Muscle of back (tissue), 3 donors: ENCODE measurements at regions not wholly inside any gene's neighbourhood (a gene's known extent, or its start where the extent isn't known, plus 50 kb on each side); places are given as distances from the start of the nearest gene placed in this dataset.
"Not testable (repeated sequence)": the region's sequence is repeated elsewhere in the genome, so short reads cannot be mapped to it uniquely, and the experiment has no call there.

Experiments
- DNase-seq, 3 donors: peaks; one replicate each; pipeline versions ENCODE4 v3.0.0 to v3.0.0-alpha.2; 2013

- no peak for DNase-seq
These were observed 172.6 kb upstream of the NRP1 start for GRCh38 chr10:33506838-33507661.

DNA sequence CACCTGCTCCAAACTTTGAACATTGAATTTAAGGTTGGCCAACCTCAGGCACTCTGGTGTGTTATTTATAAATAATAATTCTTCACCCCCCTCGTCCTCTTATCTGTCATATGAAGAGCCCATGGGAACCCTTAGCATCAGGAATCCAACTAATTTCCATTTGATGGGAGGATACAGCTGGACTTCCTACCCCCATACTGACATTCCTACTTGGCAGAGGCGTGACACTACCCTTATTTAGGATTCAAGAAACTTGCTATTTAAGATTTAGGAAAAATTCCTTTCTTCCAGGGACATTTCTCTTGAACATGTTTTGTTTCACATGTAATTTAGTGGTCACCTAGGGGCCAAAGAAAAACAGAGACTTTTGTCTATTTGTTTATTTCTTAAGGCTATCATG is 171.9 kb upstream of the NRP1 start:
- no peak for DNase-seq

DNA sequence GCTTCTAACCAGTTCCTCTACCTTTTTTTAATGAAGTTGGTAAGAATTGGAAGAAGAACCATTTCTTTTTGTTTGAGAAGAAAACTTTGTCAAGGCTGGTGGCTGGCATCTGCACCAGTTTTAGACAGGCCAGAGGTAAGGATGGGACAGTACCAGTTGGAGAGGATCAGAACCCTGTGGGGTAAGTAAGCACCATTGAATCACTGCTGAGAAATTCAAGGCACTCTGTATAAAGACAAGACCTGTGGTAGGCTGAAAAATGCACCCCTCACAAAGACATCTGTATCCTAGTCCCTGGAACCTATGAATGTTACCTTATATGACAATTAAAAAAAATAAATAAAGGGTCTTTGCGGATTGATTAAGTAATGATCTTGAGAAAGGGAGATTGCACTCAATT is 166.7 kb upstream of the NRP1 start:
- no peak for DNase-seq

DNA sequence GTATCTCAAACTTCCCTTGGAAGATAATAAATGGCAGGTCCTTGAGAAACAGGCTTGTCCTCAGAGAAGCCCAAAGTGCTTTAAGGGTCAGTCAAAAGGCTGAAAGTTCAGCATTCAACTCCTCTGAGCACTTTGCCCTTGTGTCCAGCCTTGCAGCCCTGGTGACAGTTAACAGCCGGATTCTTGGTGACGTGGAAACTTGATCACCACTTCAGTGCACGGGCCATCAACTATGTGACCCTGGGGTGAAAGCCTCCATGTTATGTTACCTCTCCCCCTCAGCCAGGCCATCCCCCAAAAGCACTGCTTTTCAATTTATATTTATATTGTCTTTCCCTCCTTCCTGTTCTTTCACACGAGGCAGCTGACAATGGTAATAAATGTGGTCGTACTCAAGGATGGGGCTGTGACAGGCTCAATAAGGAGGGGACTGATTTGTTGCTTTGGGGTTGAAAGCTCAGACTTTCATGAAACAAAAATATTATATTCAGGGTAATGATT is 164.0 kb upstream of the NRP1 start:
- DNase-seq = no peak

- peak in 1 of 3 donors; percentile 25 for DNase-seq
These were observed 162.9 kb upstream of the NRP1 start for GRCh38 chr10:33497338-33497737.

DNA sequence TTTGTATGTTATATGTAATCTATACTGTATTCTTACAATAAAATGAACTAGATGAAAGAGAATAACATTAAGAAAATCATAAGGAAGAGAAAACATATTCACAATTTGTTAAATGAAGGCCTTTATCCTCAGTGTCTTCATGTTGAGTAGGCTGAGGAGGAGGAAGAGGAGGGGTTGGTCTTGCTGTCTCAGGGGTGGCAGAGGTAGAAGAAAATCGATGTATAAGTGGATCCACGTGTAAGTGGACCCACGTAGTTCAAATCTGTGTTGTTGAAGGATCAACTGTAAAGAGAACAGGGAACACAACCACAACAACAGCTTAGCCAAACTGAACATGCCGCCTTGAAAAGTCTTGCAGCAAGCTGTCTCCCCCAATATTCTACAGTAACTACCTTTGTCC is 161.6 kb upstream of the NRP1 start:
- no peak for DNase-seq

DNA sequence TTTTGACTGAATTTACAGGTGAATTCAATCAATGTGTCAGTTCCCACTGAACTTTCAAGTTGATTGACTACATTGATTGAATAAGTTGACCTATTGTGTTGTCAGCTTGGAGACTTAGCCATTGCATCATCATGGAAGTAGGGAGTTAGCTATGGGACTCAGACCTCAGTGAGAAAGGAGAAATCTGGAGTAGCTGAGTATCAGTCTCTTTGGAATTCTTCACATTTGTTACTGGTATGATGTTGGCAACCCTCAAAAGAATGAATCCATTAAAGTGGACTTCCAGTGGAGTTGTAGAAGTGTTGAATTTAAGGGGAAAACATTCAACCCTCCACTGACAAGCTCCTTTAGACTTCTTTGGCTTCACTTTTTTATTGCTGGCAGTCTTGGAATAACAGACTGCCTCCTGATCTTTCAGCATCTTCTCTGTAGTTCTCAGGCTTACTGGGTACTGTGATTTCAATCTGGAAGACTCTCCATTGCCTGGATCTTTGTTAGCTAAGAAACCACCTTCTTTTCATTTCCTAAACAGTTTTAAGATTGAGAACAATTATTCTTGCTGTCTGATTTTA is 160.3 kb upstream of the NRP1 start:
- peak in 1 of 3 donors; percentile 28 for DNase-seq

- peak; percentile 68 to 87 (median 70) for DNase-seq
These were observed 159.5 kb upstream of the NRP1 start for GRCh38 chr10:33493978-33494377.

GRCh38 chr10:33493497-33493896 is 159.0 kb upstream of the NRP1 start:
- DNase-seq = no peak

DNA sequence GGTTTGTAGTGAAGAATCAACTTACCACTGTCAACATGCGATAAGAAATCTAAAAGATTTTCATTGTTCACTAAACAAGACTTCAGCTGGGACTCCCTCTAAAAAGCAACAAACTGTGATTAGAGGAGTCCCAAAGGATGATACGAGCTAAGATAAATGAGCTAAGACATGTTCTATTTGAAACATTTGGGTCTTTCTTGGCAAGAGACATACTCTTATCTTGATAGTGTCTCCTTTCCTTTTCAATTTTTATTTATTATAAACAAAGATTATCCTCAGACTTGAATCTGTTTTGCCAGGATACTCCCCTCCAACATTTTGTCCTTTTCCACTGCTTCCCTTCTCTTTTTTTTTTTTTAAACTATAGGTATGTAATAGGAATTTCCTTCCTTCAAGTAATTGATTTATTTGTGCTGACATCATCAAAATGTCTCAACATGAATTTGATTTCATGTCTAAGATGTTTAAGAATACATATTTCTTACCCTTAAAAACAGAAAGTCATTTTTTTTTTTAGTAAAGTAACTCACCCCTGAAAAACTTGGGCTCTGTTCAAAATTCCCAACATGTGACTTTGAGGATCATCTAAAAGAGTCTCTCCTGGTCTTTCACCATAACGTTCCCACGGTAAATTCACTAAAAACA is 158.4 kb upstream of the NRP1 start:
- DNase-seq = peak in 2 of 3 donors; percentile 54 to 60

DNA sequence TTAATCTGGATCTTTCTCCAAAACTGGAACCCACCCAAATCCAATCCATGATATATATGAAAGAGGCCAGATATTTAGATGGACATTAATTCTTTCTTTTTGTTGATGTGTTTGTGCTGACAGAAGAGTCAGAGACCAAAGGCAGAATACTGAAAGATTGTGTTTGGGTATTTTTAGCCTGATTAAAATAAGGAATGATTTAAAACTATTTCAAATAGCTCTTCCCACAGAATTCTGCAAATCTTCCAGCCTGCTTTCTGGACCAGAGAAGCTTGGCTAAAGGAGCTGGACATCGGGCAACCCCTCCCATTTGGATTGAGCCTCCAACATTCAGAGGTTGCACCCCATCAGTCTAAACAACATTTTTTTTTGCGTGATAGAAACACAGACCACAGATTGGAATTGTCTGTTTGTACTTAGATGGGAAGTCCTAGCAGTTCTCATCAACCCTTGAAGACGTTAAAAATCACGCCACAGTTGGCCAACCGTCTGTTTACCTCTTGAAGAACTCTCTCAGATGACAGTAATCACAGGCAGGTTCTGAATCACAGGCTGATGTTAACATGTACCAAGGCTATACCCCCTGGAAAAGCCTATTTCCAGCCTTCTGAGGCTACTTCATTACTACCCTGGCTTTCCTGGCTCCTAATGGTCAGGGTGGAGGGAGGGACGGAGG is 155.2 kb upstream of the NRP1 start:
- peak; percentile 62 to 83 (median 65) for DNase-seq

- DNase-seq = peak in 1 of 3 donors; percentile 53
These were observed 152.7 kb upstream of the NRP1 start for GRCh38 chr10:33487014-33487776.

GRCh38 chr10:33485276-33485675 is 150.8 kb upstream of the NRP1 start:
- no peak for DNase-seq

GRCh38 chr10:33484787-33485186 is 150.3 kb upstream of the NRP1 start:
- DNase-seq = peak in 2 of 3 donors; percentile 54 to 62

DNA sequence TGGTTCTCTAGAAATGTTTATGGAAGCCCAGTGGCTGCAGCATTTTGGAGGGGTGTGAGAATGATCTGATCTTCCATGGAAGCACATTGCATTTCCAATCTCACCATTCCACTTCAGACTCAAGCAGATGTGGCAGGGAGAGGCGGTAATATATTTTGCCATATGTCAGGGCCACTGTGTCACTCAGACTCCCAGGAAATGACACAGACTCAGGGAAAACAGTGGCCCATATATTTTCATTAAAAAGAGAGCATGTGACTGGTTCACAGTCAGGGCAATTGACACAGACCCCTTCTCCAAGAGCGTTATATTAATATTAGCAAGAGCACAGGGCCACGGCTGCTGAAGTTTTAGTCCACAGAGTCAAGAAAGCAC is 149.3 kb upstream of the NRP1 start:
- DNase-seq = no peak

DNA sequence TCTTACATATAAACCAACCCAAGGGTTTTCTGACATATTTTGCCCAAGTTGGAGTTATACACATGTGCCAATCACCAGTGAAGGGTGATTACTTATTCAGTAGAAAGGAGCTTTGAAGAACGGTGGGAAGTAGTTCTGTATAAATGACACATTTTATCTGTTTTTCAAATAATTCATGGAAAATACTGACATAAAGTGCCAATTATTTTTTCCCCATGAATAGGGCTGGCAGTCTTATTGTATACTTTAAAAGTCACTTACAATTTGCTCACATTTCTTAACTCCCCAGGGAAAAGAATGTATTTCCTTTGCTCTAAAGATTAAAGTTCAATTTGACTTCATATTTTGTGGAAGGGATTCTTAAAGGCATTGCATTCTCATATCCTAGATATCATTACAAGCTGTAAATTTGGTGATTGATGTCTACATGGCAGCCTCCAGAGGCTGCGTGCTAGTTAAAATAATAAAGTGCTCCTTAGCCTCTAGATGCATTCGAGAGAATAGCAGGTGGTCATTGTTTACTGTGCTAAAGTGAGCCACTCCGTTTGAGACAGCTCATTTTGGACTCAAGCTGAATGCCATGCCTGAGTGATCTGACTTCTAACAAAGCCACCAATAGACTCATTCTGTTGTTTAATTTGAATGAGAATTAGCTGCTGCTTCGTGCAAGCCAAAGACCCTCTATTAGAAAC is 148.8 kb upstream of the NRP1 start:
- no peak for DNase-seq

- DNase-seq = peak in 1 of 3 donors; percentile 50
These were observed 148.0 kb upstream of the NRP1 start for GRCh38 chr10:33482486-33482885.

- no peak for DNase-seq
These were observed 146.7 kb upstream of the NRP1 start for GRCh38 chr10:33481184-33481583.

DNA sequence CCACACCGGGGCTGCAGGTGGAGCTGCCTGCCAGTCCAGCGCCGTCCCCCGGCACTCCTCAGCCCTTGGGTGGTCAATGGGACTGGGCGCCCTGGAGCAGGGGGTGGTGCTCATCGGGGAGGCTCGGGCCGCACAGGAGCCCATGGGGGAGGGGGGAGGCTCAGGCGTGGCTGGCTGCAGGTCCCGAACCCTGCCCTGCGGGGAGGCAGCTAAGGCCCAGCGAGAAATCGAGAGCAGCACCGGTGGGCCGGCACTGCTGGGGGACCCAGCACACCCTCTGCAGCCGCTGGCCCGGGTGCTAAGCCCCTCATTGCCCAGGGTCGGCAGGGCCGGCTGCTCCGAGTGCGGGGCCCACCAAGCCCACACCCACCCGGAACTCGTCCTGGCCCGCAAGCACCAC is 145.9 kb upstream of the NRP1 start:
- DNase-seq = not testable (repeated sequence)

- no peak for DNase-seq
These were observed 144.2 kb upstream of the NRP1 start for GRCh38 chr10:33478675-33479125.
